HG03354 (cell line): ENCODE measurements at regions not wholly inside any gene's neighbourhood (a gene's known extent, or its start where the extent isn't known, plus 50 kb on each side); places are given as distances from the start of the nearest gene placed in this dataset.

Experiments
- ATAC-seq: cut with Tn5 transposase; IDR thresholded peaks from one replicate; pipeline ENCODE4 v1.9.1; 2021; ENCODE audit warnings: mild to moderate bottlenecking; ENCODE audit not compliant: unreplicated experiment, poor library complexity, severe bottlenecking

GRCh38 chr2:186909095-186909494 lies 60.1 kb upstream of the ZSWIM2 start:
- no peak for ATAC-seq

DNA sequence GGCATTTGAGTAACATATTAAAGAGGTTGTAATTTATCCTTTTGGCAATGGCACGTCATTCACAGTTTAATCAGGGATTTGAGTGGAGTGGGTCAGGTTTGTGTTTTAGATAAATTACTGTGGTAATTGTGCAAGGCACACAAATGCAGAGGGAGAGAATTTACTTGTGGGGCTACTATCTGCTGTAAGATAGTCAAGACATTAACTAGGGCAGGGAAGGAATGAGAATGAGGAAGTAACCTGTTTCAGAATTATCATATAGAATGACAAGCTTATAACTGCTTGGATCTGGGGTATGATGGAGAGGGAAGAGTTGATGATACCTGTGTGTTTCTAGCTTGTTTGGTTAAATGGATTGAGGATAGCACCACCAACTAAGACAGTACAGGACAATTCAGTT lies 58.9 kb upstream of the ZSWIM2 start:
- ATAC-seq: no peak

- ATAC-seq: no peak
Measured at GRCh38 chr2:186903216-186903615, 54.2 kb upstream of the ZSWIM2 start.
